GM12892 (cell line): ENCODE measurements at regions not wholly inside any gene's neighbourhood (a gene's known extent, or its start where the extent isn't known, plus 50 kb on each side); places are given as distances from the start of the nearest gene placed in this dataset.

Experiments
- DNase-seq: peaks from one replicate; pipeline ENCODE4 v3.0.0; 2011; ENCODE audit not compliant: insufficient read length
- FAIRE-seq: peaks from 2 replicates; lab custom pipeline; 2011; peaks lifted over from hg19 to GRCh38; lab: Jason Lieb, UNC
- POLR2A ChIP-seq: IDR thresholded peaks from 2 replicates; pipeline ENCODE4 v1.6.1; 2011; ENCODE audit warnings: low read depth, low read length, control low read depth
- POLR2AphosphoS5 ChIP-seq: IDR thresholded peaks from 2 replicates; pipeline ENCODE4 v1.6.1; 2011; ENCODE audit warnings: low read depth, low read length, control low read depth
- TAF1 ChIP-seq: IDR thresholded peaks from 2 replicates; pipeline ENCODE4 v1.6.1; 2011; ENCODE audit warnings: low read depth, mild to moderate bottlenecking, control low read depth, low read length, borderline replicate concordance

GRCh38 chr9:126153382-126153781 is 173.2 kb upstream of the MVB12B start:
- no peak for TF ChIP-seq POLR2AphosphoS5
- TF ChIP-seq POLR2A: no peak
- no peak for TF ChIP-seq TAF1
- DNase-seq (no peak), FAIRE-seq (no peak)

GRCh38 chr9:126154182-126154827 is 172.3 kb upstream of the MVB12B start:
- FAIRE-seq: no peak
- DNase-seq: no peak
- TF ChIP-seq POLR2AphosphoS5 (no peak), TAF1 (no peak), POLR2A (no peak)

GRCh38 chr9:126154869-126155268 is 171.8 kb upstream of the MVB12B start:
- DNase-seq (no peak), FAIRE-seq (no peak)
- no peak for TF ChIP-seq POLR2AphosphoS5
- no peak for TF ChIP-seq POLR2A
- no peak for TF ChIP-seq TAF1

GRCh38 chr9:126155756-126156664 is 170.6 kb upstream of the MVB12B start:
- DNase-seq (no peak), FAIRE-seq (no peak)
- TF ChIP-seq POLR2AphosphoS5 (no peak), TAF1 (no peak), POLR2A (no peak)

- no peak for TF ChIP-seq POLR2AphosphoS5
- no peak for TF ChIP-seq POLR2A
- TF ChIP-seq TAF1: no peak
- DNase-seq: no peak
- no peak for FAIRE-seq
Measured at GRCh38 chr9:126156898-126157297, 169.7 kb upstream of the MVB12B start.

- no peak for FAIRE-seq
- DNase-seq: no peak
- TF ChIP-seq TAF1 (no peak), POLR2AphosphoS5 (no peak), POLR2A (no peak)
Measured at GRCh38 chr9:126157423-126157822, 169.2 kb upstream of the MVB12B start.

GRCh38 chr9:126157826-126158587 is 168.6 kb upstream of the MVB12B start:
- DNase-seq (no peak), FAIRE-seq (no peak)
- TF ChIP-seq POLR2AphosphoS5: no peak

GRCh38 chr9:126158588-126159429 is 167.8 kb upstream of the MVB12B start:
- no peak for DNase-seq
- no peak for FAIRE-seq
- no peak for TF ChIP-seq POLR2A
- TF ChIP-seq POLR2AphosphoS5: no peak
- TF ChIP-seq TAF1: no peak

GRCh38 chr9:126159430-126160060 is 167.1 kb upstream of the MVB12B start:
- no peak for FAIRE-seq
- DNase-seq: no peak
- TF ChIP-seq TAF1 (no peak), POLR2A (no peak), POLR2AphosphoS5 (no peak)

- no peak for DNase-seq
- FAIRE-seq: no peak
- TF ChIP-seq TAF1: no peak
- no peak for TF ChIP-seq POLR2A
- no peak for TF ChIP-seq POLR2AphosphoS5
Measured at GRCh38 chr9:126160067-126160853, 166.4 kb upstream of the MVB12B start.
